Medulla oblongata (tissue), 1 donor: ENCODE measurements at regions not wholly inside any gene's neighbourhood (a gene's known extent, or its start where the extent isn't known, plus 50 kb on each side); places are given as distances from the start of the nearest gene placed in this dataset.

ENCODE experiments used
- DNase-seq: peaks from one replicate; pipeline ENCODE4 v3.0.0-alpha.2; 2015; ENCODE audit errors: extremely low spot score

DNA sequence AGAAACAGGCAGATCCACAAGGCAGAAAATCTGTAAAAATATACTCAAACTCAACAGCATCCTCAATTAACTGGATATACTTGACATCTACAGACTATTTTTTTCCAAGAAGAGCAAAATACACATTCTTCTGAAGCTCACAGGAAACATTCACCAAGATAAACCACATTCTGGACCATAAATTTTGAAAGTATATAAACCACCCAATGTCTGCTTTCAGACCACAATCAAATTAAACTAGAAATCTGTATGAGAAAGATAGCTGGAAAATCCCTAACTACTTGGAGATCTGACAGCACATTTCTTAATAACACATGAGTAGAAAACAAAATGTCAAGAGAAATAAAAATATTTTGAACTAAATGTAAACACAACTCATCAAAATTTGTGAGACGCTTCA lies 195.5 kb downstream of the ERMARD start:
- DNase-seq, result no peak

DNA sequence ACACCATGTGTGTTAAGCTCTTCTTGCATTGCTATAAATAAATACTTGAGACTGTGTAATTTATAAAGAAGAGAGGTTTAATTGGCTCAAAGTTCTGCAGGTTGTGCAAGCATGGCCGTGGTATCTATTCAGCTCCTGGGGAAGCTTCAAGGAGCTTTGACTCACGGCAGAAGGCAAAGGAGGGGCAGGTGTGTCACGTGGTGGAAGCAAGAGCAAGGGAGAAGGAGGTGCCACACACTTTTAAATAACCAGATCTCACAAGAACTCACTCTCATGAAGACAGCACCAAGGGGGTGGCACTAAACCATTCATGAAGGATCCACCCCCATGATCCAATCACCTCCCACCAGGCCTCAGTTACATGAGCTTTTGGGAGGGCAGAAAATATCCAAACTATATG lies 193.7 kb downstream of the ERMARD start:
- DNase-seq, result no peak

DNA sequence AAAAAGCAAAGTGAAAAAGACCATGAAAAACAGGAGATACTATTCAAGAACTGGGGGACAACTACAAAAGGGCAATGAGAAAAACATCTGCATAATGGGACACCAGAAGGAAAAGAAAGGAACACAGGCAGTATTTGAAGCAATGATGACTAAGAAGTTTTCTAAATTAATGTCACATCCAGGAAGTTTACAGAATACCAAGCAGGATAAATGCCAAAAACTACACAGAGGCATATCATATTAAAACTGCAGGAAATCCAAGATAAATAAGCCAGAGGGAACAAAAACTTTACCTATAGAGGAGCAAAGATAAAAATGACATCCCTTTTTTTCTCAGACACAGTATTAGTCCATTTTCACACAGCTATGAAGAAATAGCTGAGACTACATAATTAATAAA lies 193.0 kb downstream of the ERMARD start:
- no peak for DNase-seq

DNA sequence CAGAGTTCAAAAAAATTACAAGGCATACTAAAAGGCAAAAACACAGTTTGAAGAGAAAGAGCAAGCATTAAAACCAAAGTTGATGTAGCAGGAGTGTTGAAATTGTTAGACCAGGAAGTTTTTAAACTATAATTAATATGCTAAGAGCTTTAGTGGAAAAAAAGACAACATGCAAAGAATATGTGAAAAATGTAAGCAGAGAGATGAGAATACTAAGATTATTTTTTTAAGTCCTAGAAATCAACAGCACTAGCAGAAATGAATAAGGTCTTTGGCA lies 192.6 kb downstream of the ERMARD start:
- no peak for DNase-seq

DNA sequence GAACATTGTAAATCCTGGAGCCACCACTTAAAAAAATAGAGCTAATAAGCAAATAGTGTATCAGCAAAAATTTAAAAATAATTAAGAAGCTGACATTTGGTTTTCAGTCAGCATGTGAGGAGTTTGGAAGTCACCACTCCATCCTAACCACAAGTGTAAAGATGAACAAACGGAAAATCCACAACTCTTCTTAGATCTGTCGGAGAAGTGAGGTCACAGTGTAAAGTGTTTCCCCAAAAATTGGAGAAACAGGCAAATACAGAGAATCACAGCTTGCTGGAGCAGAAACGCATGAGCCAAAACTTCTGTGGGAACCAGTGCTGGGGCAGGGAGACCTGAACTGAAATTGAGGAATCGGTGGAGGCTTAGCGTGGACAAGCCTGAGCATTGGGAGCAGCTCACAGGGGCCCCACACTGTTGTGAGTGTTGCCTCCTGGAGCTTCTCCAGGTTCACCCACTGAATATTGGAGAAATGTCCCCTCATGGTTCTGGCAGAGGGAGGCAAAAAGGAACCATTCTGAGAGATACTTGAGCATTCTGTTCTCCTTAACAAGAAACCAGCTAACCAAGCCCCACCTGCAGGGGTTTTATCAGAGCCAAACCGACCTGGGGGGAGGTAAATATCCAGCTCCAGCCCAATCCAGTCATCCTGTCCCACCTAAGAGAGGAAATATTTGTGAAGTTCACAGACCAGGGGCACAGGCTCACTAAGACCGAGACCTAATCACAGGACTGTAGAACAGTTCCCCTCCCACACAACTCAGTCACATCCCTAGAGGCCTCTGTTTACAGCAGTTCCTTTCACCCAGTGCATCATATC lies 192.0 kb downstream of the ERMARD start:
- DNase-seq, result no peak

DNA sequence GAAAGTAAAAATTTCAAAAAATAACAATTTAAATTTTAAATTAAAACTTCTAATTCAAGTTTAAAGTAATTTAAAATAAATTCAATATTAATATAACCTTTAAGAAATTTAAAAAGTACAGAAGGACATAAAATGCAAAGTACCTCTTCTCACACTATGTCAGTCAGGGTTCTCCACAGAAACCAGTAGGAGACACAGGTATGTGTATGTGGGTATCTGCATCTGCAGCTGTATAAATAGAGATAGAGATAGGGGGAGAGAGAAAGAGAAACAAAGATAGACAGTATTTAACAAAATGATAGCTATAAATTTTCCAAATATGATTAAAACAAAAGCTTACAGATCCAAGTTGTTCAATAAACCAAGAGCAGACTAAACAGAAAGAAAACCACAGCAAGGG lies 190.8 kb downstream of the ERMARD start:
- no peak for DNase-seq

DNA sequence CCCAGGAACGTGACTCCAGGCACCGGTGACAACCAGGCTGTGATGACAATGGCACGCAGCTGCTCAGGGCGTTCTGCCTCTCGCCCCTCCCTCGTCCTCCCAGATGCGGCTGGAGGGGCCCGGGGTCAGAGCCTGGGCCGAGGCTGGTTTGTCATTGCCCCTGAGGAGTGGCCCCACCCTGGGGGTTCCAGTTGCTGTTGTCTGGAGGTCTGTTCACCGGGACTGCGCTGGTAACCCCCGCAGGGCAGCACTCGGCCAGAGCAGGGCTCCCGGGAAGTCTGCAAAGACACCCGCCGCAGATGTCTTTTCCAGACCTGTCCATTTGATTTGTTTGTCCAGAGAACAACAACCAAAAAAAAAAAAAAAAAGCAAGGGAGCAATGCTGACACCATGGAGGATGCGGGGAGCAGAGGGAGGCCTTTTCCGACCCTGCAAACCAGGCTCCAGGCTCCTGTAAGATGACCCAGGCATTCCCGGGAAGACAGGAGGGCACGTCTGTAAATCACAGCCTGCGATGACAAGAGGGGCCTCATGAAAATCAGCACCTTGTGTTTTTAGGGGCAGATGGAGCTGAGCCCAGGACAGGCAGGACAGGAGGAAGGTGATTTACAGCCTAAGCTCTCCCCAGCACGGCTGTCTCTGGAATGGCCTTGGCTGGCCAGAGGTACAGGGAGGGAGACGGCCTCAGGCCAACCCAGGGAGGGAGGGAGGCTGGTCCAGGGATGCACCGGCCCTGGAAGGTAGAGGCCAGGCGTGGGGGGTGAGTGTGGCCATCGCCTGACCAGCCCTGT lies 189.3 kb downstream of the ERMARD start:
- DNase-seq, result no peak

DNA sequence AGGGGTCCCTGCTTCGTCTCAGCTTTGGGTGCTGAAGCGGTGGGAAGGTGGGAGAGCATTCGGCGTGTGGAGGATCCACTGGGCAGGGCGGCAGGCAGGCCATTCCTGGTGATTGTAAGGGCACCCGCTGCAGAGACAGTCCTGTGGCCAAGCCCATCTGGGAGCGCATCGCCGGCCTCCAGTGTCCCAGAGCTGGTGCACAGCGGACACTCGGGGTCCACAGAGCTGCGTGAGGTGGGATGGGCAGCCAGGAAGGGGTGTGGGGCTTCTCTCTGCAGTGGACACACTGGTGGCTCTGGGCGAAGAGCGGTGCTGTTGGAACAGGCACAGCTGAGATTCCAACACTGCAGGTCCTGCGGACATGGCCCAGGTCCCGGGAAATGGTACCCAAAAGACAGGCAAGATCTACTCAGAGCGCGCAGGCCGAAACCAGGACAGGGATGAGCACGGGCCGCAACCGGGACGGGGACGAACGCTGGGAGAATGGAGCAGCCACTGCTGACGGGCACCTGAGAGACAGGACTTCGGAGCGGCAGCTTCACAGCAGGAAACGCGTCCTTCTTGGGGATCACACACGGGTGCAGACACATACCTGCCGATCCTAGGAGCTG lies 188.2 kb downstream of the ERMARD start:
- no peak for DNase-seq

DNA sequence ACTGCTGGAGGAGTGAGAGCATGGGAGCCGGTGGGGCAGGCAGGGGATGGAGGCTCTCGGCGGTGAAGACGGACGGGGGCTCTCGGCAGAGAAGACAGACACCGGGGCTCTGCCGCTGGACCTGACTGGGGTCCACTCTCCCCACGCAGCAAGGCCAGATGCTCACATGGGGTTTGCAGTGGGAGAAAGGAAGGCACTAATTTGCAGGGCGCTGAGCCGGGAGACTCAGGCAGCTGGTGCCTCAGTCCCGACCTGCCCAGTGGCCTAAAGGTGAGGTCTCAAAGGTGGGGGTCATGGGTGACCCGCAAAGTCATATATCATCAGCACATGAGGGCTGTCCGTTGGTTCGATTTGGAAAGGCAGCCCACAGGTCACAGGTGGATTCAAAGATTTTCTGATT lies 187.3 kb downstream of the ERMARD start:
- DNase-seq, result no peak

DNA sequence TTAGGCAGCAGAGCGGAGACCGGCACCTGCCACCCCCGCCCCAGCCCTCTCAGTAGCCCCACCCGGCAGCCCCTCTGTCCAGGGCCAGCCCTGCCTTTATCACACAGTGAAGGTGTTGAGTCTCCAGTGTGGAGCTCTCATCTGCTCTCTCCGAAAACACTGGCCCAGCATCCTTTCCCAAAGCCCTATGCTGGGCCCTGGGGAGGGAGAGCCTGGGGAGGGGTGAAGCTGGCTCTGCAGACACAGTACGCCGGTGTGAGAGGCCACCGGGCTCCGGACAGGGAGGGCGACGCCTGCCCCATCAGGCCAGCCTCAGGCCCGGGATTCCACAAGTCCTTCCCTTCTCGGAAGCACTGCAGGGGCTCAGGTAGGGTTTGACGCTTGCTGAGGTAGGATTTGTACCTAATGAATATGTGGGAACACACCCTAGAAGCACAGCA lies 186.9 kb downstream of the ERMARD start:
- DNase-seq, result no peak

DNA sequence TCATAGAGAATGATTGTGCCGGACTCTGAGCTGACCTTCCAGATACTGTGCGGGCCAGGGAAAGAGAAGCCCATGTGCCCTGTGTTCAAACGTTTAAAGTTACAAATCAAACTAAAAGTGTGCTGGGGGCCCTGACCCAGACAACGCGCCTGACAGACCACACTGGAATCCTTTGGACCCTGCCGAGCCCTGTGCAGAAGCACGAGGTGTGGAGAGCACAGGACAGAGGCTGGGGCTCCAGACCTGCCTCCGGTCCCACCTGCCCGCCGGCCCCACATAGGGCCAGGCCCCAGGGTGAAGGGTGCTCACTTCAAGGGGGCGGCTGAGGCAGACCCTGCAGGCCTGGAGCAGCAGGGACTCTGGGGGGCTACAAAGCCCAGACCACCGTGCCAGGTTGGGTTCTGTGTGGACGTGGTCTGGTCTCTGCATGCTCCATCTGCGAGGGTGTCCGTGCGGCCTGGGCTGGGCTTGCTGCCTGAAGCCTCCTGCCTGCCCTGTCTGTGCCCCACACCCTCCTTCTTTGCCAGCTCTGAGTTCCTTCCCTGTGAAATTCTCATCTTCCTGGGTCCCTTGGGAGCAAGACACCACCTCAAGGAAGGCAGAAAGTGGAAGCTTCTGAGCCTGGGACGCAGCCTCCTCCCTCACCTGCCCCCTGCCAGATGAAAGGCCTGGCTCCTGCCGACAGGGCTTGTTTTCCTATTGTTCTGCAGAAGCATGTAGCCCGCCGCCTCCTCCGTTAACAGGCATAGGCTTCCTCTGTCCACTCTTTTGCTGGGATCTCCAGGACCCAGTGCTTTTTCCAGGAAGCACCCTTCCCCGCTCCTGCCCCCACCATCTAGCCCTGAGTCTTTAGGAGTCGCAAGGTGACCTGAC lies 186.2 kb downstream of the ERMARD start:
- no peak for DNase-seq

DNA sequence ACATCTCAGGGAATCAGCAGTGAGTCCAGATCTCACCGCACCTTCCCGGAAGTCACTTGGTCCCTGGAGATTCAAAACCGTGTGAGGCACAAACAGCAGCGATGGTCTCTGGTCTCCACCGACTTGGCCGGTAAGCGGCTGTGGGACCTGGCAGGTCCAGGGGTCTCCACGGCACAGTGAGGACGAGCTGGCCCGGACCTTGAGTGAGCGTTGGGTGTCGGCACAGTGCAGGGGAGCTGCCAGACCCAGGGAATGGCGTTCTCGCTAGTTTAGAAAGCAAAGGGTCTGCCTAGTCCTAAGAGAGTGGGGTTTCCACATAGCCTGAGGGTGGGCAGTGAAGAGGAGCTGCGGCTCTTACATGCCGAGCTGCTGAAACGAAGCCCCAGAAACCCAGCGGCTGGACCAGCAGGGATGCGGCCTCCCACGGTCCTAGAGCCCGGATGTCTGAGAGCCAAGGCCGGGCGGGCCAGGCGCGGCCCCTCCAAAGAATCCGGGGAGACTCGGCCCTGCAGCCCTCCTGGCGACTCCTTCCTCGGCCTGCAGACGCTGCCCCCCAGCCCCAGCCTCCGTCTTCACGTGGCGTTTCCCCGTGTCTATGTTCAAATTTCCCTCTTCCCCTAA lies 185.0 kb downstream of the ERMARD start:
- DNase-seq, result no peak

DNA sequence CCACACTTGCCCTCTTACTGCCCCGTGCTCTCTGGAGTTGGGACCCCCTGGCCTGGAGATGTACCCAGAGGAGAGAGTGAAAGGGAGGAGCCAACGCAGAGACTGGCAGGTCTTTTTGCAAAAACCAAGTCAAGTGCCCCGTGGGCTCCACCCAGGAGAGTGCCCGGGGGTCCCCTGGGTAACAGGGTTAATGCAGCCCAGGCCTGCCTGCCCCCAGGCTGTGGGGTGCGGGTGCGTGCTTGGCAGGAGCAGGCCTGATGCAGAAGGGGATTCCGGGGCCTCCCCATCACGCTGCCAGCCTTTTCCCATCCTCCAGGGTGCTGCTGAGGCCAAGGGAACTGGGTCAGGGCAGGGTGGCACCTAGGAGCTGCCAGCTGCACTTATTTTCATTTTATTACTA lies 184.4 kb downstream of the ERMARD start:
- DNase-seq, result no peak

DNA sequence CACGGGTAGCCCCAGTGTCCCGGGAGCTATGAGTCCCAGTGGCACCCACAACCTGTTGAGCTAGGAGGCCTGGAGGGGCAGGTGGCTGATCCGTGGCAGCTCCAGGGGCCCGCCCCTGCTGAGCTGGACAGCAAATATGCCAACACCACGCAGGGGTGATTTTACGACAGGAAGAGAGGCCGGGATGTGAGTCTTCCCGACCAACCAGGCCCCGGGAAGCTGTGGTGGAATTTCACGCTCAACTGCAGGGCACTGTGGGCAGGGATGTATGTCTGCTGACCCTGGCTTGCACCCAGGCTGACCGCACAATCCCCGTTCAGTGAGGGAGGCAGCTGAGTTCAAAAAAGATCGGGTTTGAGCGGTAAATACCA lies 183.9 kb downstream of the ERMARD start:
- DNase-seq, result no peak

DNA sequence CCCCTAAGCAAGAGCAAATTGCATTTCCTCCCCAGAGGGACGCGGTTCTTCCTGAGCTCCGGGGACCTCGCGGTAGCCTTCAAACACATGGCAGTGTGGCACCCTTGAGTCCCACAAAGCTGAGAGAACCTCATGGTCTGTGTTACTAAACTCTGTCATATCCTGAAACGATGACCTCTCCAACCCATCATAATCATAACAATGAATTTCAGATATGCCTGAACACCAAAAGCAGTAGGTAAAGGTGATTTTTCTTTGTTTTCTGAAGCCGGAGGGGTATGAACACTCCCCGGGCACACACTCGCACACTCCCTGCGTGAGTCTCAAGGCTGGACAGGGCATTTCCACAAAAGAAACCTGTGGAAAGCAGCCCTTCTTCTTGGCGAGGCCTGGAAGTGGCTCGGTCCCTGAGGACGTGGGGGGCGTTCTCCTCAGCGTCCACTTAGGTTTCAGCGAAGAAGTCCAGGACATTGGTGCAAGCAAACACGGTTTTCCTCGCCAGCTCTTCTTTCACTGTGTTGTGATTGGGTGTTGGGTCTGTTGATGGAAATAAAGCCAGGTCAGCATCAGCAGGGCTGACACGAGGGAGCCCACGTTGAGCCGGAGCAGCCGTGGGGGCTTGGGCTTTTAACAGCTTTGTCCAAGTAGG lies 183.4 kb downstream of the ERMARD start:
- no peak for DNase-seq

DNA sequence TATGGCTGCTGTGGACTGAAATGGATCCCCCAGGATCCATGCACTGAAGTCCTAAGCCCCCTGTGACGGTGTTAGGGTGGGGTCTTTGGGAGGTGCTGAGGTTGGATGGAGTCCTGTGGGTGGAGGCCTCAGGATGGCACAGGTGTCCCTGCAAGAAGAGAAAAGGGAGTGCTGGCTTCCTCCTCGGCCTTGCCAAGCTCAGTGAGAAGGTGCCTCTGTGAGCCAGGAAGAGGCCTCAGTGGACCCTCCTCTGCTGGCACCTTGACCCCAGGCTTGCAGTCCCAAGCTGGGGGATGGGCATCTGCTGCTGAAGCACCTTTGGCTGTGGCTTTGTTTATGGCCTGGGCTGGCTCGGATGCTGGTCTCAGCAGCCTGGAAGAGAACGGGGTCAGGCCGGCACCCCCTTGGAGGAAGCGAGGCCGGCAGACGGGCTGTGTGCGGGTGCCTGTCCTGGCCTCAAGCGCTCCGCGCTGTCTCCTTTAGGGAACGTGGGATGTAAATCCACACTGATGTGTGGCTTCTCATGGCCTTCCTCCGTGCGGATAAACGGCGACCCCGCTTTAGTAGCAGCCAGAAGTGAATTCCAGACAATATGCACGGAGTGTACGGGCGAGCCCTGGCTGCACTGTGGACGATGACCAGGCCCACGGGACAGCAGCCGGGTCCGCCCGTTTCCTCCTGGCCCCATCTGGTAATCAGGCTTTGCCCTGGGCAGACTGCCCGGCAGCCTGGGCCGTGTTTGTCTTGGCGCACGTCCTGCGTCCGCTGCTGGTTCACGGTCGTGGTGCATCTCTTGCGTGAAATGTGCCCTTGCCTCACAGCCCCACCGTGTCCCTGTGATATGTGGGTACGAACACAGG lies 182.6 kb downstream of the ERMARD start:
- DNase-seq, result no peak

DNA sequence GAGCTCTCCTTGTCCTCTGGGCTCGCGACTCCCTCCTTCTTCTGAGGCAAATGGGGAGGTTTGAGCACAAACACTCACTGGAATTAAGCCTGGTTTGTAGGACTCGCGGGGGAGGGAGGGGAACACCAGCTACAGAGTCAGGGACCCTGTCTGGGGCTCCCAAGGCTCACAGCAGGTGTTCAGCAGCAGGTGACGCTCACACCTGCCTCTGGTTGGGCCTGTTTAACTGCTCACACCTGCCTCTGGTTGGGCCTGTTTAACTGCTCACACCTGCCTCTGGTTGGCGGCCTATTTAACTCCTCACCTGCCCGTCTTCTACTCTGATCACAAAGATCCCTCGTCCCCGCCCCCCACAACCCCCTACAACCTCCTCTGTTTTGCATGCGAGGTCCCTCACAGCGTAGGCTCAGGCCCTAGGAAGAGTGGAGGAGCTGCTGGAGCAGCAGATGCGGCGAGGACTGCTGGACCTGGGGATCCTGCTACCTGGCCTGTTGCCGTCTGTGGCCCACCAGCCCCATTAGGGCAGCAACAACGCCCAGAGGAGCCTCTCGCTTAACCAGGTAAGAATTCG lies 181.9 kb downstream of the ERMARD start:
- DNase-seq, result no peak

DNA sequence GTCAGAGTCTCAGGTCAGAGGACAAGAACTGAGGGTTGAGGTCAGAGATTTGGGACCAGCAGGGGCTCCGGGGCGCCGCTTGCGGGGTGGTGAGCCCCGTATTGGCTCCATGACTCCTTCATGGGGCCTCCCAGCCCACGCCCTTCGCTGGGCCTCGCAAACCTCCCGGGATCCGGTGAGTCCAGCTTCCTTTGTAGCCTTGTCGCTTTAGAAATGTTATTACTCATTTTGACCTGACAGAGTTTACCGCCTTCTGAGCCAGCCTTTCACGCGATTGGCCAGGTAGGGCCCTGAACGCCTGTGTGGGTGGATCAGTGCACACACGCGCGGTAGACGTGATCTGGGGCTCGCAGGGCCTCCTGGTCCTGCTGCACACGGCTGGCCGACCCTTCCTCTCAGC lies 181.1 kb downstream of the ERMARD start:
- no peak for DNase-seq

DNA sequence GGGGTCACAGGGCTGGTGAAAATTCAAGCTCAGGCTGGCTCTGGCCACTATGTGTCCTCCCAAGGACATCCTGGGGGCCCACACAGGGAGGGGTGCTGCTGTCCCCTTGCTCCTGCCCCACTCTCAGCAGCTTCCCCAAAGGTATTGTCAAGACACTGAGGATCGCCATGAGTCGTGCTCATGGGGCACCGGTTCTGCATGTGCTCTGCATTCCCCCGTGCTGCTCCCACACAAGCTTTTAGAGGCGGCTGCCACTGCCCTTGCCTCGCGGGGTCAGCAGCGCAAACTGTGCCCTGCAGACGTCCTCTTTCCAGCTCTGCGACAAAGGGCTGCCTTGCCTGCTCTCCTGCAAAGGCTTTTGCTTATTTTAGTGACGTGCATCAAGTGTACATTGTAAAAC lies 179.8 kb downstream of the ERMARD start:
- DNase-seq, result no peak

DNA sequence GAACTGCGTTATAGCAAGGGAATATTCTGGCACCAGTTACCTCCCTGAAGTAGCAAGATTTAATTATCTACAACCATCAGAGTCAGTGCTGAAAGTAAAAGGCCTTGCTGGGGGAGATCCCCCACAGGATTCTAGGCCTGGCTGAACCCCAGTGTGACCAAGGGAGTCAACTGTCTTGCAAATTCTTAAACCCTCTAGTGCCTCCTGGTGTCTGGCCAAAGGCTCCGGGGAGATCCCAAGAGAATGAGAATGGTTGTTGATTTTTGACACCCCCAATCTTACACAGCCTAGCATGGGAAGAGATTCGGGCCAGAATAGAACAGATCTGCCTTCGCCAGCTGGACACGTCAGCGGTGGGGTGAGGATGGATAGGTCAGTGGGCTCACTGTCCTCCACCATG lies 179.4 kb downstream of the ERMARD start:
- no peak for DNase-seq
